ENCODE measurements at regions not wholly inside any gene's neighbourhood (a gene's known extent, or its start where the extent isn't known, plus 50 kb on each side); places are given as distances from the start of the nearest gene placed in this dataset.

DNA sequence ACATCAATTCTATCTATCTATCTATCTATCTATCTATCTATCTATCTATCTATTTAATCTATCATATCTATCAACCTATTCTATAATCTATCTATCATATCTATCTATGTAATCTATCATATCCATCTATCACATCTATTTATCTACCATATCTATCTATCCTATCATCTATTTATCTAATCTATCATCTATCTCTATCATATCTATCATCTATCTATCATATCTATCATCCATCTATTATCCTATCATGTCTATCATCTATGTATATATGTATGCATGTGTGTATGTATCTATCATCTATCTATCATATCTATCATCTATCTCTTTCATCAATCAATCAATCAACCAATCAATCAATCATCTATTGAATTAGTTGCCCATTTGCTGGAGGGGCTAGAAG, 159.3 kb upstream of the GALNT17 start:
- H3K36me3 ChIP-seq (ENCODE audit: insufficient read depth), result no peaks in the 10 kb centered on the region
- no peaks in the 10 kb centered on the region for H3K4me1 ChIP-seq (ENCODE audit: insufficient read depth)
- no peak for DNase-seq (ENCODE audit: extremely low spot score)

DNA sequence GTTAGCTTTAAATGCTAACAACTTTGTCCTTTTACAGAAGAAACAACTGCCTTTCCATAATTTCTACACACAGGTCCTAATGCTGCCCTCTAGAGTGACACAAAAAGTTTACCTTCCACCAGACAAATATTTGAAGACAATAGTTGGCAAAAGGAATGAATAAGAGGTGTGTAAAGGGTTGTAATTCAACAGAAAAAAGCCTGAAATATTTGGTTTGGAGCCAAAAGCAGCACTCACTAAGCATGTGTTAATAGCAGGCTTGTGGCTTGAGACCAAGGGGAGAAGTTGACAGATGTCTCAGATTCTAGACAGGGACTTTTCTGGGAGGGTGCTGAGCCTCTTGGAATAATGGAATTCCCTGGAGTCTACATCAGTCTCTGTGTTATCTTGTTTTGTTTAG, 156.2 kb upstream of the GALNT17 start:
- H3K36me3 ChIP-seq (ENCODE audit: insufficient read depth), result no peaks in the 10 kb centered on the region
- no peak overlapping the region for H3K4me3 ChIP-seq (ENCODE audit: low read depth, low read length)
- no peak overlapping the region for H3K27ac ChIP-seq (ENCODE audit: low read depth)
- H3K4me1 ChIP-seq (ENCODE audit: insufficient read depth), result no peaks in the 10 kb centered on the region
- DNase-seq (ENCODE audit: extremely low spot score), result no peak

More for the DNA sequence above, 159.3 kb upstream of the GALNT17 start:
- no peak overlapping the region for H3K4me3 ChIP-seq (ENCODE audit: low read depth, low read length)
- no peak overlapping the region for H3K27ac ChIP-seq (ENCODE audit: low read depth)

DNA sequence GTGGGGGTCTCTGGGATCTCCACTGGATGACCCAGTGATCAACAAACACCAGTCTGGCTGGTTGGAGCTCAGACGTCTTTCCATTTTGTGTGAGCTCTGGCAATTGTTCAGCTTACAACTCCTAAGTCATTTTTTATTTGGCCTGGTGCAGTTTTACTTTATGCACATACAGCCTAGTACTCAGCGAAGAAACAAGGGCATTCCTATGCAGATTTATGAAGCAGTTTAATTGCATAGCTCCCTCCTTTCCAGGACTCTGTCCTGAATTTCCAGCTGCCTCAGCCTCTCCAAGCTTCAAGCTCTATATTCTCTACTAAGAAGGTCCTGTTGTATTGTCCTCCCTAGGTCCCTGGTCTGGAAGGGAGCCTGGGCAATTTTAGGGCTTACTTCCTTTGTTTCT, 145.6 kb upstream of the GALNT17 start:
- H3K27ac ChIP-seq (ENCODE audit: low read depth), result no peak overlapping the region
- no peak overlapping the region for H3K4me3 ChIP-seq (ENCODE audit: low read depth, low read length)
- no peaks in the 10 kb centered on the region for H3K36me3 ChIP-seq (ENCODE audit: insufficient read depth)
- WGBS, result 65% methylated on average over 2 of the region's 2 CpGs
- DNase-seq (ENCODE audit: extremely low spot score), result no peak
- no peaks in the 10 kb centered on the region for H3K4me1 ChIP-seq (ENCODE audit: insufficient read depth)

DNA sequence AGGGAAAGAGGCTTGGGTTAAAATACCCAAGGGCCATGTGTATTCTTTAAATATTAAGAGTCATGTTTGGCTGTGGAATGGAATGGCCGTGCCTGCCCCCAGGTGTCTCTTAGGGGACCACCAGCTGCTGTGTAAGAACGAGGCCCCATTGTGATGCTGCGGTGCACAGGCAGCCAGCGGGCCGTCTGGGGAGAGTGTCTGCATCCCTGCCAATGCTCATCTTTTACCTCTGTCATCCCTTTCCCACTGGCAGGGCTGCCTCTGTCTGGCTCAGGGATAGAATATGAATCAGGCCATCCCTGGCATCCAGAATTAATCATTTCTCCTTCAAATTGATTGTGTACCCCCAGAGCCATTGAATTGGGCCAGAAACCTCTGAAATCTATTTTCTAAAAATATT, 137.8 kb upstream of the GALNT17 start:
- Histone ChIP-seq H3K36me3 (ENCODE audit: insufficient read depth) (no peaks in the 10 kb centered on the region), H3K4me3 (ENCODE audit: low read depth, low read length) (no peak overlapping the region), H3K4me1 (ENCODE audit: insufficient read depth) (no peaks in the 10 kb centered on the region), H3K27ac (ENCODE audit: low read depth) (no peak overlapping the region)
- no peak for DNase-seq (ENCODE audit: extremely low spot score)
- 90% methylated on average over 5 of the region's 5 CpGs for WGBS

DNA sequence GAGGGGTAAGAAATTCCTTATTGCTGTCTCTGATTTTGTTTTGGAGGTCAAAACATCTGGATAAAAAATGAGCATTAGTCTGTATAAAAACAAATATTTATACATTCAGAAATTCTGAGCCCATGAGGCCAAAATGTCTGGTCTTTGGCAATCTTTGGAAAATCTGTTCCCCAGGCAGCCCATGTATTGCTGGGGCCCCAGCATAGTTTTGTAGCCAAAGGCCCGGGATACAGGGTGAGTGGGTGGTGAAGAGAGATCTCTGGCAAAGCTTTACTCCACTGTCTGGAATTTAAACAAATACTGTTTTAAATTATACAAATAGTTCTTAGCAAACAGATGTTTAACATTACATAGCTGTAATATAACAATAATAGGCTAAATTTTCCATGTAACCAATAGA, 134.7 kb upstream of the GALNT17 start:
- Histone ChIP-seq H3K4me3 (ENCODE audit: low read depth, low read length) (no peak overlapping the region), H3K36me3 (ENCODE audit: insufficient read depth) (no peaks in the 10 kb centered on the region), H3K27ac (ENCODE audit: low read depth) (no peak overlapping the region), H3K4me1 (ENCODE audit: insufficient read depth) (no peaks in the 10 kb centered on the region)
- WGBS, result 11% methylated on average over 1 of the region's 1 CpG
- peak; percentile 39 for DNase-seq (ENCODE audit: extremely low spot score)

DNA sequence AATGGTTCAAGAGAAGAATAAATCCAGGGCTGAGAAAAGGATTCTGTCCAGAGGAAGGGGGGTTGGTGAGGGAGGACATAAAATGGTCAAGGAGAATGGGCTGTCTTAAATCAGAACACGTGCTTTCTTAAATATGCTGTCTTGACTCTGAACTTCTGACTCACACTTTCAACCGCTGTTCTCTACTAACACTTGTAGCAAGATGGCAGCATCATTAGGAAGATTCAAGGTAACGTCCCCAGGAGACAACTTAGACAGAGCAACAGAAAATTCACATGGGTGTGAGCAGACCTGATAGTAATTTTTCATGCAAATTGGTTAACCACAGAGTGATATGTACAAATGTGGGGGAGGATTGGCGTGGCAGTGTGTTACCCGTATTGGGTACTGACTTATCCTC, 126.8 kb upstream of the GALNT17 start:
- H3K36me3 ChIP-seq (ENCODE audit: insufficient read depth), result no peaks in the 10 kb centered on the region
- H3K4me1 ChIP-seq (ENCODE audit: insufficient read depth), result no peaks in the 10 kb centered on the region
- no peak overlapping the region for H3K4me3 ChIP-seq (ENCODE audit: low read depth, low read length)
- WGBS, result 72% methylated on average over 5 of the region's 5 CpGs
- H3K27ac ChIP-seq (ENCODE audit: low read depth), result no peak overlapping the region
- DNase-seq (ENCODE audit: extremely low spot score), result no peak

DNA sequence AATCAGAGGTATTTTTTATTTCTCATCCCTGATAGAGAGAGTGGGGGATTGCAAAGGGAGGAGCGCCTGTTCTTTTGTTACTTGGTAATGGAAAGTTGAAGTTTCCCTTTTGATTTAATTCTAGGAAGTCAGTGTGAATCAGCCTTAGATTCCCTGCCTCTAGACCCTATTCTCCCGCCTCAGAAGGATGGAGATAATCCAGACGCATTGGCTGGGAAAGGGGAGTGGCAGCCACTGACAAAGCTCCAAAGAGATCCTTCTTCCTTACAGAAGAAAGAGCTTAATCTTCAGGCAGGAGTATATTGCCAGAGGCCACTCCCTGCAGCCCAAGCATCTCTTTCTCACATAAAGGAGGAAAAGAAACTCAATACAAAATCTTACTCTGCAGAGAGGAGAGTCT, 122.3 kb upstream of the GALNT17 start:
- no peaks in the 10 kb centered on the region for H3K36me3 ChIP-seq (ENCODE audit: insufficient read depth)
- 73% methylated on average over 3 of the region's 3 CpGs for WGBS
- no peak overlapping the region for H3K4me3 ChIP-seq (ENCODE audit: low read depth, low read length)
- H3K4me1 ChIP-seq (ENCODE audit: insufficient read depth), result no peaks in the 10 kb centered on the region
- H3K27ac ChIP-seq (ENCODE audit: low read depth), result no peak overlapping the region
- no peak for DNase-seq (ENCODE audit: extremely low spot score)

DNA sequence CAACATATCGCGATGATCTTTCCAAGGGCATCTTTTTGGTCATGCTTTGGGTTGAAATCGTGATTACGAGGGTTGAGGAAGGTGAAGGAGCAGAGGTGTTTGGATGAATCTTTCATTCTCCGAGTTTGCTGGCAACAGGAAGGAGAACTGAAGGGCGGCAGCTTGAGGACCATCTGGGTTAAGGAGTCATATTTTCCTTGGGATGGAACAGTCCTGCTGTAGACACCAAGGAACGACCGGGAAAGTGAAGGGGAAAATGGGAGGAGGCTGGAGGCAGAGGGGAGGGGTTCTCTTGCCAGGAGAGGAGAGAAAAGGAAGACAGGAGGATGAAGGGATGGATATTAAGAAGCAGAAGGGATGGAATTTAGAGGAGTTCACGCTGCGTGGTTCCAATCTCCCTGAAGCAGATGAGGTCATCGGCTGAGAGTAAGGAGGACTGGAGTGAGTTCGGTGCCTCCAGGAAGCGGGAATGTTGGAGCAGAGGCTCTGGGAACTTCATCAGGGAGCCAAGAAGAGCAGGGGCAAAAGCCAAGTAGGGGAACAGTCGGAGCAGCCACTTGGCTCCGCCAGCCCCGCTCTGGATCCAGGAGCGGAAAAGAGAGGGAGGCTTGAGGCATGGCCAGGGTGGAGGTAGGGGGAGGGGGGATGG, 116.6 kb upstream of the GALNT17 start:
- no peak overlapping the region for H3K4me3 ChIP-seq (ENCODE audit: low read depth, low read length)
- no peak overlapping the region for H3K27ac ChIP-seq (ENCODE audit: low read depth)
- no peak for DNase-seq (ENCODE audit: extremely low spot score)
- H3K36me3 ChIP-seq (ENCODE audit: insufficient read depth), result no peaks in the 10 kb centered on the region
- WGBS, result 65% methylated on average over 17 of the region's 17 CpGs
- H3K4me1 ChIP-seq (ENCODE audit: insufficient read depth), result peaks cover 1% of the 10 kb centered on the region

DNA sequence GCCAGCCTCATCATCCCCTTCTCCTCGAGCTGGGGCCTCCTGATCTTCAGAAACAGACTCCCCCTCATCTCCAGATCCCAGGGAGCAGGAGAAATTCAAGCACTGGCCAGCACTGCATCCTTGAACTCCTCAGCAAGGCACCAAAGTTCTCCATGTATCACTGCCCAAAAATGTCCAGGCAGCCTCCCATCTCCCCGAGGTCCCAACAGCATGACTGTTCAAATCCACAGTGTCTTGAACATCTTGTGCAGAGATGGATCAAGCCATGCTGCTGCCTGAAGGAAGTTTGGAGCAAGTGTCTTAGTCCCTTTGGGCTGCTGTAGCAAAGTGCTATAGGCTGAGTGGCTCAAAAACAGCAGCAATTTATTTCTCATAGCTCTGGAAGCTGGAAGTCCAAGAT, 115.5 kb upstream of the GALNT17 start:
- H3K4me3 ChIP-seq (ENCODE audit: low read depth, low read length), result no peak overlapping the region
- no peak overlapping the region for H3K27ac ChIP-seq (ENCODE audit: low read depth)
- no peak for DNase-seq (ENCODE audit: extremely low spot score)
- 64% methylated on average over 2 of the region's 2 CpGs for WGBS
- no peaks in the 10 kb centered on the region for H3K36me3 ChIP-seq (ENCODE audit: insufficient read depth)
- peaks cover 1% of the 10 kb centered on the region for H3K4me1 ChIP-seq (ENCODE audit: insufficient read depth)

DNA sequence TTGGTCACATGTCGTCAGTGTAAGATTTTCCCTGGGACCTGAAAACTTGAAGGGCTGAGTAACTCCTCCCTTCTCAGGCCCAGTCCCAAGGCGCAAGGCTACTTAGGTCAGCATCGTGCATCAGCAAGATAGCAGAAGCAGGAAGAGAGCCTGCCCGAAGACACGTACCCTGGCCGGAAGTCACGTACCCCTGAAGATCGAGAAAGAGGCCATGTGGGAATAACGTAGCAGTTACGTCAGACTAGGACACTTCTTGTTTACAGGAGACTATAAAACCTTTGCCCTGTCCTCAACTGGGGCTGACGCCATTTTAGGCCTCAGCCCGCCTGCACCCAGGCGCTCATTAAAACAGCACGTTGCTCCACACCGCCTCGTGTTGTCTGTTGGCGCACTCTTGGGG, 114.3 kb upstream of the GALNT17 start:
- no peak for DNase-seq (ENCODE audit: extremely low spot score)
- H3K4me3 ChIP-seq (ENCODE audit: low read depth, low read length), result no peak overlapping the region
- peaks cover 1% of the 10 kb centered on the region for H3K4me1 ChIP-seq (ENCODE audit: insufficient read depth)
- H3K36me3 ChIP-seq (ENCODE audit: insufficient read depth), result no peaks in the 10 kb centered on the region
- H3K27ac ChIP-seq (ENCODE audit: low read depth), result no peak overlapping the region
- WGBS, result 95% methylated on average over 17 of the region's 17 CpGs

DNA sequence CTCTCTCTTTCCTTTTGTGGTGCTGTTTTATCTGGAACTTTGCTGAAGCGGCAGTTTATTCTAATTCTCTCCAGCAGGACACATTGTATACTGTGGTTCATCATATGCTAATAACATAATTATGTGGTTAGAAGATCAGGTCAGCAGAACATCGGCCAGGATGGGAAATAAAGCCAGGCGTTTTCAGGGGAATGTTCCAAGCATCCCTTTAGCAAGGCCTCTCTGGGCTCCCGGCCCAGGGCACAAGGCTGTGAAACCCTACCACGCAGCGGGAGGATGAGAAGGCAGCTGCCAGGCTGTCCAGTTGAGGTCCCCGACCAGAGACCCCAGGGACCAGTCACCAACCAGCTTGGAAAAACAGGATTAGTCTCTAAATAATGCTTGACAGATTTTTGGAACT, 112.2 kb upstream of the GALNT17 start:
- WGBS, result 24% methylated on average over 7 of the region's 7 CpGs
- H3K27ac ChIP-seq (ENCODE audit: low read depth), result peak overlapping the region; percentile 57

DNA sequence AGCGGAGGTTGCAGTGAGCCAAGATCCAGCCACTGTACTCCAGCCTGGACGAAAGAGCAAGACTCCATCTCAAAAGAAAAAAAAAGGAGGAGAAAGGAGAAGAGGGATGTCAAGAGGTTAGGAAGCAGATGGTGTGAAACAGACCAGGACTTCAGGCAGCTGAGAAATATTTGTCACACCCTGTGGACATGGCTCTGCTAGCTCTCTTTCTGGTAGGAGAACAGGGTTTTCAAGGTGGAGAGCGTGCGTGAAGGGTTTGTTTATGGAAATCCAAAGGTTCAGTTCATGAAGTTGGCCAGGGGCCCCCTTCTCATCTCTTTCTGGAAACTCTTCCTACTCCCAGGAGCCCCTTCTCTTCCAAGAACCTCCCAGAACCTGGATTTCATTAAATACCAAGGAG, 110.8 kb upstream of the GALNT17 start:
- Histone ChIP-seq H3K4me1 (ENCODE audit: insufficient read depth) (peaks cover 1% of the 10 kb centered on the region), H3K4me3 (ENCODE audit: low read depth, low read length) (no peak overlapping the region), H3K36me3 (ENCODE audit: insufficient read depth) (no peaks in the 10 kb centered on the region), H3K27ac (ENCODE audit: low read depth) (no peak overlapping the region)
- 71% methylated on average over 4 of the region's 4 CpGs for WGBS
- no peak for DNase-seq (ENCODE audit: extremely low spot score)

More for the DNA sequence above, 112.2 kb upstream of the GALNT17 start:
- peak; percentile 79 for DNase-seq (ENCODE audit: extremely low spot score)
- Histone ChIP-seq H3K36me3 (ENCODE audit: insufficient read depth) (no peaks in the 10 kb centered on the region), H3K4me1 (ENCODE audit: insufficient read depth) (peaks cover 1% of the 10 kb centered on the region), H3K4me3 (ENCODE audit: low read depth, low read length) (no peak overlapping the region)

DNA sequence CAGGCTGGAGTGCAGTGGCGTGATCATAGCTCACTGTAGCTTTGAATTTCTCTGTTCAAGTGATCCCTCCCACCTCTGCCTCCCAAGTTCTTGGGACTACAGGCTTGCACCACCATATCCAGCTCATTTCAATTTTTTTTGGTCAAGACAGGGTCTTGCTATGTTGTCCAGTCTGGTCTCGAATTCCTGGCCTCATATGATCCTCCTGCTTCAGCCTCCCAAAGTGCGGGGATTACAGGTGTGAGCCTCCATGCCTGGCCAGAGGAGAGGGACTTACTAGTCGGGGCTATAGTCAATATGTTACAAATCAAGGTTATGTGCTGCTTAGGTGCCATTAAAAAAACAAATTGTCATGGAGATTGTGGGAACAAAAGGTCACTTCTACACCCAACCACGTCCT, 105.3 kb upstream of the GALNT17 start:
- WGBS, result 87% methylated on average over 5 of the region's 5 CpGs
- Histone ChIP-seq H3K36me3 (ENCODE audit: insufficient read depth) (no peaks in the 10 kb centered on the region), H3K27ac (ENCODE audit: low read depth) (no peak overlapping the region), H3K4me3 (ENCODE audit: low read depth, low read length) (no peak overlapping the region), H3K4me1 (ENCODE audit: insufficient read depth) (no peaks in the 10 kb centered on the region)
- DNase-seq (ENCODE audit: extremely low spot score), result no peak

DNA sequence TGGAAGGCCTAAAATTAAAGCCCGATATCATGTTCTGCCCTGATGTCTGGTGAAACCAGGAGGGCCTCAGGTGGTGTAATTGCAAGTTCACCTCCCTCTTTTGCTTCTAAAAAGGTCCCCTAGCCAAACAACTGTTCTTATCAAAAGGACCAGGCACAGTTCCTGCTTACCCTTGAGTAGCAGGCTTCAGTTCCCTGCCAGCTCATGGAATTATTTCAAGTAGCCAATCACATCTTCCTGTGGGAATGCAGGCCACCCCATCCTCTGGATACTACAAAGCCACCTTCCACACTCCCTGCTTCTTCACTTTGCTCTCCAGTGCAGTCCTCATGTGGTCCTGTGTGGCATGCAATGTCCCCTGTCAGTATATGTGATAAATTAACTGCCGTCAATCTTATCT, 97.7 kb upstream of the GALNT17 start:
- Histone ChIP-seq H3K27ac (ENCODE audit: low read depth) (no peak overlapping the region), H3K4me1 (ENCODE audit: insufficient read depth) (no peaks in the 10 kb centered on the region), H3K4me3 (ENCODE audit: low read depth, low read length) (no peak overlapping the region), H3K36me3 (ENCODE audit: insufficient read depth) (no peaks in the 10 kb centered on the region)
- WGBS, result 93% methylated on average over 2 of the region's 2 CpGs
- no peak for DNase-seq (ENCODE audit: extremely low spot score)

DNA sequence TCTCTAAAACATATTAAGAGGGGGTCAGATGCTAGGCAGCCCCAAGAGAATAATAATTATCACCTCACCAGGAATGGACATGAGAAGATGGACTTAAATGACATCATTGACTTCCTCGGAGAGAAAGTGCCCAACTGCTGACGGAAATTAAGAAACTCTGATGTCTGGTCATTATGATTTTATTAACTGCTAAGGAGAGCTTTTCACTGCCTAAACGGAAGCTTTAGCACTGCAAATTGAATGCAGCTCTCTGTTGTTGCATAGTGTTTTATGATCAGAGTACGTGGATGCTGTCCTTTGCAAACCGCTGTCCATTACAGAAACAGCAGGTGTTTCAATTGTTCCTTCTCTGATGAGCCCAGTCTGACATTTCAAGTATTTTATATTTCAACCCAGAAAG, 89.4 kb upstream of the GALNT17 start:
- no peaks in the 10 kb centered on the region for H3K36me3 ChIP-seq (ENCODE audit: insufficient read depth)
- H3K27ac ChIP-seq (ENCODE audit: low read depth), result no peak overlapping the region
- H3K4me3 ChIP-seq (ENCODE audit: low read depth, low read length), result no peak overlapping the region
- DNase-seq (ENCODE audit: extremely low spot score), result no peak
- H3K4me1 ChIP-seq (ENCODE audit: insufficient read depth), result no peaks in the 10 kb centered on the region
- WGBS, result 75% methylated on average over 5 of the region's 5 CpGs
